ENCODE measurements at regions not wholly inside any gene's neighbourhood (a gene's known extent, or its start where the extent isn't known, plus 50 kb on each side); places are given as distances from the start of the nearest gene placed in this dataset.

DNA sequence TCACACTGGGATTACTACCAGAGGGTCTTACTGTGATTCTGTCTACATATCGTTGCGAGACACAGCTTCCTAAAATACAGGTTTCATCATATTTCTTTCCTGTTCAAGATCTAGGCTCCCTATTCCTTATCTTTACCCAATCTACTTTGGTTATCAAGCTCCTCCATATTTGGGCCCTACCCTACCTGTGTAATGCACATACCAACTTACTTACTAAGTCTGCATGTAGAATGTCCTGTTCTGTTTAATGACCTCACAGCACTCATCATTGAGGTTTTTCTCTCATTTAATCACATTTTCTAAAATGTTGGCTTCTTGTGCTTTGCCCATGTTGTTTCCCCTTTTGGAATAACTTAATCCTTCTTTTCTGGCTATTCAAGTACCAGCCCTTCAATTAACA lies 551.1 kb downstream of the ZEB2 start:
- TF ChIP-seq, protein P1, sequence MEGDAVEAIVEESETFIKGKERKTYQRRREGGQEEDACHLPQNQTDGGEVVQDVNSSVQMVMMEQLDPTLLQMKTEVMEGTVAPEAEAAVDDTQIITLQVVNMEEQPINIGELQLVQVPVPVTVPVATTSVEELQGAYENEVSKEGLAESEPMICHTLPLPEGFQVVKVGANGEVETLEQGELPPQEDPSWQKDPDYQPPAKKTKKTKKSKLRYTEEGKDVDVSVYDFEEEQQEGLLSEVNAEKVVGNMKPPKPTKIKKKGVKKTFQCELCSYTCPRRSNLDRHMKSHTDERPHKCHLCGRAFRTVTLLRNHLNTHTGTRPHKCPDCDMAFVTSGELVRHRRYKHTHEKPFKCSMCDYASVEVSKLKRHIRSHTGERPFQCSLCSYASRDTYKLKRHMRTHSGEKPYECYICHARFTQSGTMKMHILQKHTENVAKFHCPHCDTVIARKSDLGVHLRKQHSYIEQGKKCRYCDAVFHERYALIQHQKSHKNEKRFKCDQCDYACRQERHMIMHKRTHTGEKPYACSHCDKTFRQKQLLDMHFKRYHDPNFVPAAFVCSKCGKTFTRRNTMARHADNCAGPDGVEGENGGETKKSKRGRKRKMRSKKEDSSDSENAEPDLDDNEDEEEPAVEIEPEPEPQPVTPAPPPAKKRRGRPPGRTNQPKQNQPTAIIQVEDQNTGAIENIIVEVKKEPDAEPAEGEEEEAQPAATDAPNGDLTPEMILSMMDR (IDR thresholded peaks at IDR 0.05; ENCODE audit: low read depth, low read length): no peak
- TF ChIP-seq POLR2A (IDR thresholded peaks at IDR 0.05; ENCODE audit: extremely low read depth, insufficient read length) (no peak), MYC (IDR thresholded peaks at IDR 0.05; ENCODE audit: low read depth, low read length) (no peak)
- TF ChIP-seq, protein P2, sequence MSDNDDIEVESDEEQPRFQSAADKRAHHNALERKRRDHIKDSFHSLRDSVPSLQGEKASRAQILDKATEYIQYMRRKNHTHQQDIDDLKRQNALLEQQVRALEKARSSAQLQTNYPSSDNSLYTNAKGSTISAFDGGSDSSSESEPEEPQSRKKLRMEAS (IDR thresholded peaks at IDR 0.05; ENCODE audit: low read depth, low read length): no peak
